Upper lobe of left lung (tissue), 6 donors: ENCODE measurements at regions not wholly inside any gene's neighbourhood (a gene's known extent, or its start where the extent isn't known, plus 50 kb on each side); places are given as distances from the start of the nearest gene placed in this dataset.

ENCODE experiments used
- ATAC-seq, 2 donors: fragments of 200-7000 bp; cut with Tn5 transposase; one replicate each; pipeline ENCODE4 v1.9.1; 2022; ENCODE audit warnings: mild to moderate bottlenecking in 2 of 2, moderate library complexity in 2 of 2; ENCODE audit not compliant: low FRiP score in 2 of 2
- DNase-seq, 2 donors: peaks; one replicate each; pipeline ENCODE4 v3.0.0-alpha.2; 2019 to 2020
- H3K27ac ChIP-seq, 4 donors: fragments of 200-600 bp; sonication (generic); one replicate each; pipeline ENCODE4 v1.5.1; 2016 to 2019
- H3K27me3 ChIP-seq, 4 donors: fragments of 200-600 bp; sonication (generic); one replicate each; pipeline ENCODE4 v1.5.1; 2017 to 2019
- H3K36me3 ChIP-seq, 4 donors: fragments of 200-600 bp; sonication (generic); one replicate each; pipeline ENCODE4 v1.5.1; 2016 to 2019
- H3K4me1 ChIP-seq, 4 donors: fragments of 200-600 bp; sonication (generic); one replicate each; pipeline ENCODE4 v1.5.1; 2018 to 2019
- H3K4me3 ChIP-seq, 4 donors: fragments of 200-600 bp; sonication (generic); one replicate each; pipeline ENCODE4 v1.5.1; 2017 to 2019; ENCODE audit warnings: mild to moderate bottlenecking in 2 of 4, moderate library complexity in 1 of 4
- H3K9me3 ChIP-seq, 4 donors: fragments of 200-600 bp; sonication (generic); one replicate each; pipeline ENCODE4 v1.5.1; 2018 to 2019
- EP300 ChIP-seq, 4 donors: sonication (generic); formaldehyde crosslinking; IDR thresholded peaks; one replicate each; pipeline ENCODE4 v1.5.1; 2017; ENCODE audit warnings: antibody characterized with exemption in 4 of 4, control low read depth in 2 of 4
- POLR2A ChIP-seq, 4 donors: fragments of 450-650 bp; IDR thresholded peaks; one replicate each; pipeline ENCODE4 v1.5.1; 2016 to 2017; ENCODE audit warnings: antibody characterized with exemption in 4 of 4, mild to moderate bottlenecking in 2 of 4
- POLR2AphosphoS5 ChIP-seq, 2 donors: sonication (generic); formaldehyde crosslinking; IDR thresholded peaks; one replicate each; pipeline ENCODE4 v1.5.1; 2017; ENCODE audit warnings: antibody characterized with exemption in 2 of 2
- WGBS, 2 donors: methylation state at CpG; one replicate each; pipeline ENCODE4 v1.1.5; 2017 to 2018; 5-methylcytosine and 5-hydroxymethylcytosine counted together
- TF ChIP-seq, protein P1 (sequence below), 6 experiments: fragments of 450-650 bp in 4 of 6; fragments of 200-600 bp in 2 of 6; sonication (generic) in 2 of 6; IDR thresholded peaks; one replicate each; pipeline ENCODE4 v1.5.1; 2016 to 2019; ENCODE audit warnings: antibody characterized with exemption in 6 of 6
- donor health status: DM: no; HTN: no; CAD: no; lungs with moderate emphysema.
- donor health status: DM: no; HTN: yes; CAD: no; lungs with severe emphysema.

DNA sequence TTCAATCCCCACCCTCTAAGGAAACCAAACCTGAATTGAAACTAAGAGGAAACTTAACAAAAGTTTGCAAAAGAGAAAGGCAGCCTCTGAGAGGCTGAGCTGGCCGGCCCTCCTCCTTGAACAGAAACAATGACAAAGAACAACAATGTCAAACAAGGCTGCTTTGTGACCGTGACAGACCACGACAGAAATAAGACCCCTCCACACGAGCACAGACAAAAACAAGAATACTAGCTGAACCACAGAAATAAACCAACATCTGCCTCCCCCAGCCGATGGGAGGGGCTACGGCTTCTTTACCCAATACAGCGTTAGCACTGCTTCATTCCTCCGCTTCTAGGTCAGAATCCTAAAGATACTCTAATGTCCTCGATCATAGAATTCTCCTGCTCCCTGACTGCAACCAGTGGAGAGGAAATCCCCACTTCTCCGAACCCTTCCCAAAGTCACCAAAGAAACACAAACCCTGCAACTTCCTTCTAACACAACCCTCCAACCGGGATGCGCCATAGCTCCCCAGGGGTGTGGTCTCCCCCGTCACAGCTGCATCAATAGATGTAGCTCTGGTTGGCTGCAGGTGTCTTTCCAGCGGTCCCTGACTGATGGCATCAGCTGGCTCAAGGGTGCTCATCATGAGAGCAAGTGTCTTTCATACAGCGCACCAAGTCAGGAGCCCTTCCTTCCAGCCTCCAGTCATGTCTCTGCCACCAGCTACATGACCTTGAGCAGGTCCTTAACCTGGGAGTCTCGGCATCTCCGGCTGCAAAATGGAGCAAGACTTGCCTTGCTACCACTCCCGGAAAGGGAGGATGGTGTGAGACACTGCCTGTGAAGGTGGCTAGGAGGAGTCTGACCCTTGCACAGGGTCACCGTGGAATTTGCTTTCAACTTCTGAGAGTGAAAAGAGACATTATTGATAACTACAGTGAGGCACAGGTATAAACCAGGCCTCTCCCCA lies 198.6 kb downstream of the HAUS1 start:
- no peak for DNase-seq

DNA sequence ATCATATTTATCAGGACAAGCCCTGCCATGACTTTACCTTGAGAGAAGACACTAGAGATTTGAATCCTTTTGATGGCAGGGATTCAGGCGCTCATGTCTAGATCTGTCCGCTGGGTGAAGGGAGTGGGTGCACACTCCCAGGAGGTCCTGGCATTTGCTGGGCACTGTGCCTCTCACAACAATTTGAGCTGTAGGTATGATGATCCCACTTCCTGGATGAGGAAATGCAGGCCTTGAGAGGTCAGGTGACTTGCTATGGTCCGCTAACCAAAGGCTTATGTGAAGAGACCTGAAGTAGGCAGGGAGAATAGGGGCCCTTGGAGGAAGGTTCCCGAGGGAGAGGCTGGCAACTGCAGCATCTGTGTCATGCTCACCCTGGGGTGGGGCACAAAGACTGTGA lies 206.1 kb downstream of the HAUS1 start:
- peak in 1 of 2 donors; percentile 20 for ATAC-seq
- TF ChIP-seq, protein P1, sequence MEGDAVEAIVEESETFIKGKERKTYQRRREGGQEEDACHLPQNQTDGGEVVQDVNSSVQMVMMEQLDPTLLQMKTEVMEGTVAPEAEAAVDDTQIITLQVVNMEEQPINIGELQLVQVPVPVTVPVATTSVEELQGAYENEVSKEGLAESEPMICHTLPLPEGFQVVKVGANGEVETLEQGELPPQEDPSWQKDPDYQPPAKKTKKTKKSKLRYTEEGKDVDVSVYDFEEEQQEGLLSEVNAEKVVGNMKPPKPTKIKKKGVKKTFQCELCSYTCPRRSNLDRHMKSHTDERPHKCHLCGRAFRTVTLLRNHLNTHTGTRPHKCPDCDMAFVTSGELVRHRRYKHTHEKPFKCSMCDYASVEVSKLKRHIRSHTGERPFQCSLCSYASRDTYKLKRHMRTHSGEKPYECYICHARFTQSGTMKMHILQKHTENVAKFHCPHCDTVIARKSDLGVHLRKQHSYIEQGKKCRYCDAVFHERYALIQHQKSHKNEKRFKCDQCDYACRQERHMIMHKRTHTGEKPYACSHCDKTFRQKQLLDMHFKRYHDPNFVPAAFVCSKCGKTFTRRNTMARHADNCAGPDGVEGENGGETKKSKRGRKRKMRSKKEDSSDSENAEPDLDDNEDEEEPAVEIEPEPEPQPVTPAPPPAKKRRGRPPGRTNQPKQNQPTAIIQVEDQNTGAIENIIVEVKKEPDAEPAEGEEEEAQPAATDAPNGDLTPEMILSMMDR (IDR thresholded peaks at IDR 0.05): no peak
- no peak for TF ChIP-seq POLR2AphosphoS5 (IDR thresholded peaks at IDR 0.05)
- no peak for TF ChIP-seq EP300 (IDR thresholded peaks at IDR 0.05)
- no peak for TF ChIP-seq POLR2A (IDR thresholded peaks at IDR 0.05)
- 67 to 78% methylated on average over 4 of the region's 4 CpGs for WGBS, 2 donors

More for the DNA sequence above, 198.6 kb downstream of the HAUS1 start:
- Histone ChIP-seq H3K4me3 (no peak overlapping the region), H3K27ac (no peak overlapping the region), H3K9me3 (no peaks in the 10 kb centered on the region), H3K4me1 (no peaks in the 10 kb centered on the region), H3K36me3 (no peaks in the 10 kb centered on the region), H3K27me3 (no peaks in the 10 kb centered on the region)
- 60 to 71% methylated on average over 16 to 19 of the region's 19 CpGs for WGBS, 2 donors
- TF ChIP-seq EP300 (IDR thresholded peaks at IDR 0.05) (no peak), POLR2A (IDR thresholded peaks at IDR 0.05) (no peak)
- TF ChIP-seq, protein P1 (IDR thresholded peaks at IDR 0.05): no peak
- no peak for ATAC-seq

DNA sequence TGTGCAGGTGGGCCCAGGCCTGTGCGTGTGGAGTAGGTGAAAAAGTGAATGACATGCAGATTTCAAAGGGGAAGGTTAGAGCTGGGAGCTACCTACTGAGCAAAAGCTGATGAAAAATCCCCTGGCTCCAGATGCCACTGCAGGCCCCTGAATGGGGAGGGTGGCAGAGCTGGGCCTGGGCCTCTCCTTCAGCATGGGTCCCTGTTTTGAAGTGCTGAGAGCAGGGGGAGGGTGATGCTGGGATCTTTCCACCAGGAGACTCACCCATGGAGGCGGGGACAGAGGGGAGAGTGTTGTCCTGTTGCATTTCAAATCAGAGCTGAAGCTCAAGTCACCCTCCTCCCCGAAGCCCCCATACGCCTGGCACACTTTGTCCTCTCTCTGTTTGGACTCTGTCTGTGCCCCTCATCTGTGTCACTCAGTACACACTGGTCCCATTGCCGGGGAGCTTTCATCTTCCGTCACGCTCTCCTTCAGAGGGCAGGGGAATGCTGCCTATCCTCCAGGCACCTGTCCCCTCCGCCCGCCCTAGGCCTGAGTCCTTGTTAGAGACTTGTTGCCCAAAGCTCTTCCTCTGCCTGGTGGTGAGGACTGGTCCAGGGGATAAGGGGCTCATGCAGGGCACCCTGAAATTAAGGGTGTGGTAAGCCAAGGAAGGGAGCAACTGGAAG lies 206.6 kb downstream of the HAUS1 start:
- Histone ChIP-seq H3K27ac (no peak overlapping the region), H3K4me1 (no peaks in the 10 kb centered on the region), H3K9me3 (no peaks in the 10 kb centered on the region), H3K36me3 (no peaks in the 10 kb centered on the region), H3K27me3 (no peaks in the 10 kb centered on the region), H3K4me3 (no peak overlapping the region)
- TF ChIP-seq, protein P1 (IDR thresholded peaks at IDR 0.05): no peak
- TF ChIP-seq POLR2A (IDR thresholded peaks at IDR 0.05) (no peak), EP300 (IDR thresholded peaks at IDR 0.05) (no peak), POLR2AphosphoS5 (IDR thresholded peaks at IDR 0.05) (no peak)
- ATAC-seq: no peak
- no peak for DNase-seq
- WGBS, 2 donors: 82 to 97% methylated on average over 9 of the region's 9 CpGs

More for the DNA sequence above, 206.1 kb downstream of the HAUS1 start:
- peak in 1 of 2 donors; percentile 69 for DNase-seq
- Histone ChIP-seq H3K4me3 (no peak overlapping the region), H3K27me3 (no peaks in the 10 kb centered on the region), H3K36me3 (no peaks in the 10 kb centered on the region), H3K4me1 (no peaks in the 10 kb centered on the region), H3K9me3 (no peaks in the 10 kb centered on the region), H3K27ac (no peak overlapping the region)

DNA sequence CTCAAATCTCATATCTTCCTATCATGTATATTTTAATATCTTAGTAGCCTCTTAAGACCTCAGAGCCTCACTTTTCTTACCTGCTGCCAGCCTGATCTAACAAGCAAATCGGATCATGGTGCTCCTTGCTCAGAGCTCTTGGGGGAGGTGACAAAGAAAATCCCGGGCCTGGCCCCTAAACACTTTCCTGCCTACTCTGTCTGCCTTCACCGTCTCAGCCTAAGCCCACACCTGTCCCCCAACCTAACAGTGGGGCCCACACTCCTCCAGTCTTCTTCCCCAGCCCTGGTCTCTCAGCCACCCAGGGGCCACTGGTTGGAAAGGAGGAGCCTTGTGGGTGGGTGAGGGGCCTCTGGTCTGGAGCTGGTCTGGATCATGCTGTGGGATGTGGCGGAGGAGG lies 207.3 kb downstream of the HAUS1 start:
- no peaks in the 10 kb centered on the region for H3K36me3 ChIP-seq
- no peak for ATAC-seq
- WGBS, 2 donors: 91 to 96% methylated on average over 4 of the region's 4 CpGs
- H3K27me3 ChIP-seq: no peaks in the 10 kb centered on the region
- no peaks in the 10 kb centered on the region for H3K9me3 ChIP-seq
- no peak overlapping the region for H3K27ac ChIP-seq
- no peak for TF ChIP-seq POLR2AphosphoS5 (IDR thresholded peaks at IDR 0.05)
- TF ChIP-seq, protein P1 (IDR thresholded peaks at IDR 0.05): no peak
- TF ChIP-seq EP300 (IDR thresholded peaks at IDR 0.05): no peak
- TF ChIP-seq POLR2A (IDR thresholded peaks at IDR 0.05): no peak
- DNase-seq: no peak
- H3K4me3 ChIP-seq: no peak overlapping the region
- H3K4me1 ChIP-seq: no peaks in the 10 kb centered on the region
